ENCODE measurements at regions not wholly inside any gene's neighbourhood (a gene's known extent, or its start where the extent isn't known, plus 50 kb on each side); places are given as distances from the start of the nearest gene placed in this dataset.

DNA sequence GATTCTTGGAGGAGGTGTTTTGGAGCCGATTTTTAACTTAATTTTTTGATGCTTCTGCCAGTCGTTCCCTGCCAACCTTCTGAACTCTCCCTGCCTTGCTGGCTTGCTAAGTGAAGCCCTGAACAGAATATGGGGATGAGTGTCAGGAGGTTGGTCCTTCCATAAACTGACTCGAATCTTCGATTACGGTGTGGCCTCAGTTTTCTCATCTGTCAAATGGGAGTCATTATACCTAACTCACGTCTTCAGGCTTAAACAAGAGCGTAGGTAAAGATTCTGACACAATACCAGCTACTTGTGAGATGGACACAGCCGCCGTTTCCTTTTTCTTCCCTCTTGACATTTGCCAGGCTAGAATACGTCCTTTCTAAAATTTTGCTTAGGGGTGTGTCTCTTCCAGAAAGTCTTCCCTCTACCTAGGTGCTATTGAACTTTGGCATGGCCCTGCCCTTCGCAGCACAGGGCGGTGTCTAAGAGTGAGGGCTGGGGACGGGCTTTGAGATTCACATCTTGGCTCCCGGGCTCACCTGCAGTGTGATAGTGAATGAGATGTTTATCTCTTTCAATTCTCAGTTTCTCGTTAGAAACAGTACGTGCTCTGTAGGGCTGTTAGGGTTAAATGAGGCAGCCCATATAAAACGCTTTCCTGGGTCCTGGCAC lies 190.6 kb upstream of the SDK2 start:
- TF ChIP-seq POLR2AphosphoS5 (IDR thresholded peaks at IDR 0.05) (no peak), CTCF (IDR thresholded peaks at IDR 0.05) (no peak), POLR2A (IDR thresholded peaks at IDR 0.05) (no peak), EP300 (IDR thresholded peaks at IDR 0.05) (no peak)
